ENCODE measurements at regions not wholly inside any gene's neighbourhood (a gene's known extent, or its start where the extent isn't known, plus 50 kb on each side); places are given as distances from the start of the nearest gene placed in this dataset.

DNA sequence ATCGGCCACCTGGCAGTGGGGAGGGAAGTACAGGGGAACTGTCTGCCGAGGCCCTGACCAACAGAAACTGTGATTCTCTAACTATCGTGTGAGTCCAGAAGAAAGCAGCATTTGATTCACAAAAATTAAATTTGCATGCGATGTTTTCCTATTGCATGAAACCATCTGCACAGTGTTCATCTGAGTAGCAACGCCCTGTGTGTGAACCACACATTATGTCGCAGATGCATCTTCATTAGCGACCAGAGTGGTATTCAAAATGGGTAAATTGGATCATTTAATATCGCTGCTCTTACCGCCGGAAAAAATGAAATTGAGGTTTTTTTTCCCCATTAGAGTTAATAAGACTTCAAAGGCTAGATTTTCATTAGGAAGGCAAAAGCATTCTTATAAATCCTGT lies 260.6 kb downstream of the ABCC12 start:
- TF ChIP-seq CTCF (IDR thresholded peaks at IDR 0.05), result no peak
- TF ChIP-seq POLR2A (IDR thresholded peaks at IDR 0.05), result no peak
